ENCODE measurements at regions not wholly inside any gene's neighbourhood (a gene's known extent, or its start where the extent isn't known, plus 50 kb on each side); places are given as distances from the start of the nearest gene placed in this dataset.

GRCh38 chr3:197458906-197459470, 96.8 kb downstream of the BDH1 start:
- TF ChIP-seq, protein P1, sequence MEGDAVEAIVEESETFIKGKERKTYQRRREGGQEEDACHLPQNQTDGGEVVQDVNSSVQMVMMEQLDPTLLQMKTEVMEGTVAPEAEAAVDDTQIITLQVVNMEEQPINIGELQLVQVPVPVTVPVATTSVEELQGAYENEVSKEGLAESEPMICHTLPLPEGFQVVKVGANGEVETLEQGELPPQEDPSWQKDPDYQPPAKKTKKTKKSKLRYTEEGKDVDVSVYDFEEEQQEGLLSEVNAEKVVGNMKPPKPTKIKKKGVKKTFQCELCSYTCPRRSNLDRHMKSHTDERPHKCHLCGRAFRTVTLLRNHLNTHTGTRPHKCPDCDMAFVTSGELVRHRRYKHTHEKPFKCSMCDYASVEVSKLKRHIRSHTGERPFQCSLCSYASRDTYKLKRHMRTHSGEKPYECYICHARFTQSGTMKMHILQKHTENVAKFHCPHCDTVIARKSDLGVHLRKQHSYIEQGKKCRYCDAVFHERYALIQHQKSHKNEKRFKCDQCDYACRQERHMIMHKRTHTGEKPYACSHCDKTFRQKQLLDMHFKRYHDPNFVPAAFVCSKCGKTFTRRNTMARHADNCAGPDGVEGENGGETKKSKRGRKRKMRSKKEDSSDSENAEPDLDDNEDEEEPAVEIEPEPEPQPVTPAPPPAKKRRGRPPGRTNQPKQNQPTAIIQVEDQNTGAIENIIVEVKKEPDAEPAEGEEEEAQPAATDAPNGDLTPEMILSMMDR (IDR thresholded peaks at IDR 0.05), result no peak
- TF ChIP-seq POLR2AphosphoS5 (IDR thresholded peaks at IDR 0.05) (no peak), POLR2A (IDR thresholded peaks at IDR 0.05) (no peak)
